Brain microvascular endothelial cell (primary cell): ENCODE measurements at regions not wholly inside any gene's neighbourhood (a gene's known extent, or its start where the extent isn't known, plus 50 kb on each side); places are given as distances from the start of the nearest gene placed in this dataset.
"Not testable (repeated sequence)": the region's sequence is repeated elsewhere in the genome, so short reads cannot be mapped to it uniquely, and the experiment has no call there.

ENCODE experiments used
- DNase-seq: peaks from one replicate; pipeline ENCODE4 v3.0.0-alpha.2; 2020
- H3K27ac ChIP-seq: fragments of 250-450 bp; sonication (Bioruptor Pico); 2 replicates; pipeline ENCODE4 v1.5.1; 2020; ENCODE audit warnings: mild to moderate bottlenecking, moderate library complexity
- H3K27me3 ChIP-seq: fragments of 250-450 bp; sonication (Bioruptor Pico); replicated peaks from 2 replicates; pipeline ENCODE4 v1.5.1; 2020; ENCODE audit warnings: mild to moderate bottlenecking
- H3K36me3 ChIP-seq: fragments of 250-450 bp; sonication (Bioruptor Pico); replicated peaks from 2 replicates; pipeline ENCODE4 v1.5.1; 2020; ENCODE audit warnings: mild to moderate bottlenecking
- H3K4me3 ChIP-seq: 2 replicates; pipeline ENCODE4 v1.5.1; 2011; ENCODE audit warnings: low read depth, mild to moderate bottlenecking, control low read depth, low read length, moderate library complexity
- CTCF ChIP-seq: IDR thresholded peaks from 2 replicates; pipeline ENCODE4 v1.5.1; 2011; ENCODE audit warnings: low read depth, mild to moderate bottlenecking, moderate library complexity, low read length, control low read depth, inconsistent platforms; ENCODE audit errors: missing control alignments
- in situ Hi-C: cut with HindIII; loops from 2 replicates; pipeline ENCODE4 v1.10.0; 2017; ENCODE audit warnings: low sequenced_read_pairs, low pct_ligation_motif_present

- in situ Hi-C loops: no loop called here
- peak; percentile 54 for DNase-seq
- Histone ChIP-seq H3K4me3 (no peak overlapping the region), H3K36me3 (no peaks in the 10 kb centered on the region), H3K27me3 (no peaks in the 10 kb centered on the region), H3K27ac (no peak overlapping the region)
- TF ChIP-seq CTCF: peak; percentile 81
Observed at GRCh38 chr13:78121459-78122348, 203.1 kb upstream of the EDNRB start.

GRCh38 chr13:78121001-78121400 lies 202.4 kb upstream of the EDNRB start:
- TF ChIP-seq CTCF: no peak
- in situ Hi-C loops: no loop called here
- no peaks in the 10 kb centered on the region for H3K27me3 ChIP-seq

GRCh38 chr13:78120144-78120543 lies 201.5 kb upstream of the EDNRB start:
- DNase-seq, H3K36me3 ChIP-seq, in situ Hi-C loops, H3K27me3 ChIP-seq, H3K27ac ChIP-seq, H3K4me3 ChIP-seq: not testable (repeated sequence)

More at GRCh38 chr13:78121001-78121400, 202.4 kb upstream of the EDNRB start:
- Histone ChIP-seq H3K4me3 (no peak overlapping the region), H3K36me3 (no peaks in the 10 kb centered on the region), H3K27ac (no peak overlapping the region)
- no peak for DNase-seq

GRCh38 chr13:78117070-78117469 lies 198.4 kb upstream of the EDNRB start:
- H3K27me3 ChIP-seq, H3K36me3 ChIP-seq, DNase-seq, in situ Hi-C loops, H3K27ac ChIP-seq, H3K4me3 ChIP-seq: not testable (repeated sequence)

- no peak for TF ChIP-seq CTCF
- in situ Hi-C loops: no loop called here
- H3K27ac ChIP-seq: no peak overlapping the region
- no peak for DNase-seq
- H3K36me3 ChIP-seq: no peaks in the 10 kb centered on the region
- H3K27me3 ChIP-seq: no peaks in the 10 kb centered on the region
- no peak overlapping the region for H3K4me3 ChIP-seq
Observed at GRCh38 chr13:78105656-78106055, 187.0 kb upstream of the EDNRB start.

GRCh38 chr13:78103936-78104335 lies 185.3 kb upstream of the EDNRB start:
- no peak for TF ChIP-seq CTCF
- Histone ChIP-seq H3K27me3 (no peaks in the 10 kb centered on the region), H3K36me3 (no peaks in the 10 kb centered on the region), H3K4me3 (no peak overlapping the region), H3K27ac (no peak overlapping the region)
- in situ Hi-C loops: no loop called here
- DNase-seq: no peak

GRCh38 chr13:78102741-78103140 lies 184.1 kb upstream of the EDNRB start:
- Histone ChIP-seq H3K27me3 (no peaks in the 10 kb centered on the region), H3K36me3 (no peaks in the 10 kb centered on the region), H3K4me3 (no peak overlapping the region), H3K27ac (no peak overlapping the region)
- in situ Hi-C loops: no loop called here
- DNase-seq: no peak
- TF ChIP-seq CTCF: no peak
